GM12874 (cell line): ENCODE measurements at regions not wholly inside any gene's neighbourhood (a gene's known extent, or its start where the extent isn't known, plus 50 kb on each side); places are given as distances from the start of the nearest gene placed in this dataset.

ENCODE experiments used
- TF ChIP-seq, protein P1 (sequence below): IDR thresholded peaks from 2 replicates; pipeline ENCODE4 v1.5.1; 2011; ENCODE audit warnings: low read depth, mild to moderate bottlenecking, control low read depth, low read length, moderate library complexity; ENCODE audit not compliant: insufficient read depth

DNA sequence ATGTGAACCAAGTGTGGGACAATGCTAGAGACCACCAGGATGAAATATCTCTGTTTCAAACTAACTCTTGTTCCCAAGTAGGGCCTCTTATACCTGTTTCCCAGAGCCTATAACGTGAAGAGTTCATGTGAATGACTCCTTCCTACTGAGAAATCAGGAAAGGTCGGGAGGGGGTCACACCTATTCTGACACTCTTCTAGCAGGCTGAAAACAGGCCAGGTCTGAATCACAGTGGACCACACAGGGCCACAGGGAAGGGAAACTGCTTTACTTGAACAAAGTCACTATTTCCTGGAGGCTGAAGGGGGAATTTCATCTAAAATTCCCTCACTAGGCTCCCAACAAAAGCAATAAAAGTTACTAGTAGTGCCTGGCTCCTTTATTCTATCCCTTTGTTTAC, 88.4 kb upstream of the BMP2 start:
- TF ChIP-seq, protein P1, sequence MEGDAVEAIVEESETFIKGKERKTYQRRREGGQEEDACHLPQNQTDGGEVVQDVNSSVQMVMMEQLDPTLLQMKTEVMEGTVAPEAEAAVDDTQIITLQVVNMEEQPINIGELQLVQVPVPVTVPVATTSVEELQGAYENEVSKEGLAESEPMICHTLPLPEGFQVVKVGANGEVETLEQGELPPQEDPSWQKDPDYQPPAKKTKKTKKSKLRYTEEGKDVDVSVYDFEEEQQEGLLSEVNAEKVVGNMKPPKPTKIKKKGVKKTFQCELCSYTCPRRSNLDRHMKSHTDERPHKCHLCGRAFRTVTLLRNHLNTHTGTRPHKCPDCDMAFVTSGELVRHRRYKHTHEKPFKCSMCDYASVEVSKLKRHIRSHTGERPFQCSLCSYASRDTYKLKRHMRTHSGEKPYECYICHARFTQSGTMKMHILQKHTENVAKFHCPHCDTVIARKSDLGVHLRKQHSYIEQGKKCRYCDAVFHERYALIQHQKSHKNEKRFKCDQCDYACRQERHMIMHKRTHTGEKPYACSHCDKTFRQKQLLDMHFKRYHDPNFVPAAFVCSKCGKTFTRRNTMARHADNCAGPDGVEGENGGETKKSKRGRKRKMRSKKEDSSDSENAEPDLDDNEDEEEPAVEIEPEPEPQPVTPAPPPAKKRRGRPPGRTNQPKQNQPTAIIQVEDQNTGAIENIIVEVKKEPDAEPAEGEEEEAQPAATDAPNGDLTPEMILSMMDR = no peak

DNA sequence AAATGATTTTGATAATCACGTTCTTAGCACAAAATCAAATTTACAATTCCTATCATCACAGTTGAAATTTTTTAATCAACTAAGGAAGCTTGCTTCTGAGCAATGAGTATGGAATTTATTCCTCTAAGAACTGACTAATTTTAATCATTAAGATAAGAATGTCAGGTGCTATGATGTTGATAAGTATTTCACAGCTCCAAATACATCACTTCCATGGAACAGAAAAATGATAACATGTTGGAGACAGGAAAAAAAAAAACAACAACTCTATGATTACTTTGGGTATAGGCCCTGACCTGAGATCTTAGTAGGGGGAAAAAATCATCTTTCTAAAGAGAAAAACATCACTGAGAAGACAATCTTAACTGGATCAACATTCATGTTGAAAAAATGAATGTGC, 89.4 kb upstream of the BMP2 start:
- TF ChIP-seq, protein P1 = no peak

DNA sequence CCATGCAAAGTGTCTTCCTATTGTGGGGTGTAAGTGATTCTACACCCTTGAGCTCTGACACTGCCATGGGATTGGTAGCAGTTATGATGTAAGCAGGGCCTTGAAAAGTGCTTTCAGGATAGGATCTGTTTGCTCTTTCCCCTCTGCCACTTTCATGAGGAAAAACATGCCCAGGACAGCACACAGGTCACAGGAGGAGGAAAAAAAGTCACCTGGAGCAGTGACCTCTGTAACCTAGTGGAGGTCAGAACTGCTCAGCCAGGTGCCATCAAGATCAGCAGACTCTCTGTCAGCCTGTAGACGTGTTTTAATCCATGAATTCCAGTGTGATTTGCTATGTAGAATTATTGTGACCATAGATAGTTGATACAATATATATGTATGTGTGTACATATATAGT, 92.7 kb upstream of the BMP2 start:
- TF ChIP-seq, protein P1 = no peak

DNA sequence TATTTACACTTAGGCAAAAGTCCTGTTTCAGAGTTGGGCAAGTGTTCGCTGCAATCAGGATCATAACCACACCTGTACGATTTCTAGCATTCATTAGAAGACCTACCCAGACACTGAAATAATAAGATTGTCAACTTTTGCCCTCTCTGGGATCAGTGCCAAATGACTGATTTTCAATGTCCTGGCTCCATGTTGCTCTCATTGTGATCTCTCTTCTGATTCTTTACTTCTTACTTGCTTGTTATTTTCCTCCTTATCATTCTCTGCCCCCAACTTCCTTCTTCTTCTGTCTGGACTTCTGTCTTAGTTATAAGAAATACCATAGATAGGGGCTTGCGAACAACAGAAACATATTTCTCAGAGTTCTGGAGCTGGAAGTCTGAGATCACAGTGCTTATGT, 94.4 kb upstream of the BMP2 start:
- TF ChIP-seq, protein P1 = no peak

DNA sequence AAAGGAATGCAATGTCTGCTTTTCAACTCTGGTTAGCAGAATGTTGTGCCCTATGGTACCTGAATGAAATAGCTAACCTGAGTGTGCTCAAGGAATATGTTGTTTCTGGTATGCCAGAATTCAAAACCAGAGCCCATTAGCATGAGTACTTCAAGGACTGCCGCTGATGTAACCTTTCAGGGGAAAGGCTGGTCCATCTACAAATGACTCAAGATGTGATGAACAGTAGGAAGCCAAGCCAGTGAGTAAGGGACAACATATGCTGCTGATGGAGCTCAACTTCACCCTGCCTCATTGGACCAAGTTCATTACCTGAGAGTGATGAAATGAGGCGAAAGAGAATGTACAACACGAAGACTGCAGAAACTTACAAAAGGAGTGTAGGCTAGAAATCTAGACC, 95.7 kb upstream of the BMP2 start:
- TF ChIP-seq, protein P1 = no peak

DNA sequence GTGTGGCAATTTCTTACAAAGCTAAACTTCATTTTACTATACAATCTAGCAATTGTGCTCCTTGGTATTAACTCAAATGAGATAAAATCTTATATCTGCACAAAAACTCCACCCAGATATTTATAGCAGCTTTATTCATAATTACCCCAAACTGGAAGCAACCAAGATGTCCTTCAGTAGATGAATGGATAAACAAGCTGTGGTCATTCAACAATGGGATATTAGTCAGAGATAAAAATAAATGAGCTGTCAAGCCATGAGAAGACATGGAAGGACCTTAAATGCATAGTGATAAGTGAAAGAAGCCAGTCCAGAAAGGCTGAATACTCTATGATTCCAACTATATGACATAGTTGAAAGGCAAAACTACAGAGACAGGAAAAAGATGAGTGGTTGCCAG, 98.9 kb upstream of the BMP2 start:
- TF ChIP-seq, protein P1 = no peak

DNA sequence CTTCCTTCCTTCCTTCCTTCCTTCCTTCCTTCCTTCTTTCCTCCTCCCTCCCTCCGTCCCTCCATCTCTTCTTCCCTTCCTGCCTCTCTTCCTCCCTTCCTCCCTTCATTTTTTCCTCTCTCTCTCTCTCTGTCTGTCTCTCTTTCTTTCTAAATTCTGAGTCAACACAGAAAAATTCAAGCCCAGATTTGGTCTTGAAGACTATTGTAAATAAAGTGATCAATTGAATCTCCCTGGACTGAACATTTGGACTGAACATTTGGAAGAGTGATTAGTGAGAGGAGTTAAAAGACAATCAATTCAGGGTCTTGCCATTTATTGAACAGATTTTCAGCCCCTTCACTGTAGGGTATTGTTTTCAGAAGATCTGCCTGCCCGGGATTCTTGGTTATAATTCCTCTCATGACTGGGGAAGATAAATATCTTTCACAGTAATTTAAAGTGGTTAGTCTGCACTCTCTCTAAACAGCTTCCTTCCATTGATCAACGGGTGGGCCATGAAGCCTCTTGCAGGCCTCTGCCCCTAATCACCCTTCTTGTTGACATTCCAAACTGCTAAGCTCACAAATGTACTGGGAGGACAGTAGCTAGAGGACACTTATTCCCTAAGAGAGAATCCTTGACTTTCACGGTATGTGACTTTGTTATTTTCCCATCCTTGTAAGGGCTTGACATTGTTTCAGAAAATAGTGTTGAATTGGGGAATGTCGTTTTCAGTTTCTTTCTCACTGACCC, 101.7 kb upstream of the BMP2 start:
- TF ChIP-seq, protein P1 = no peak
